ENCODE measurements at regions not wholly inside any gene's neighbourhood (a gene's known extent, or its start where the extent isn't known, plus 50 kb on each side); places are given as distances from the start of the nearest gene placed in this dataset.
"Not testable (repeated sequence)": the region's sequence is repeated elsewhere in the genome, so short reads cannot be mapped to it uniquely, and the experiment has no call there.

- no peaks in the 10 kb centered on the region for H3K27me3 ChIP-seq
- TF ChIP-seq CTCF (IDR thresholded peaks at IDR 0.05), result no peak
- DNase-seq (ENCODE audit: low spot score), result no peak
Observed at GRCh38 chr2:31644551-31644950, 63.8 kb upstream of the SRD5A2 start.

GRCh38 chr2:31642707-31643106 is 62.0 kb upstream of the SRD5A2 start:
- no peak for TF ChIP-seq CTCF (IDR thresholded peaks at IDR 0.05)

More at GRCh38 chr2:31644551-31644950, 63.8 kb upstream of the SRD5A2 start:
- Histone ChIP-seq H3K36me3 (no peaks in the 10 kb centered on the region), H3K9me3 (no peaks in the 10 kb centered on the region), H3K27ac (no peak overlapping the region), H3K4me3 (no peak overlapping the region), H3K4me1 (no peaks in the 10 kb centered on the region)

GRCh38 chr2:31632201-31632600 is 51.5 kb upstream of the SRD5A2 start:
- not testable (repeated sequence) for H3K36me3 ChIP-seq; H3K9me3 ChIP-seq; H3K4me3 ChIP-seq; DNase-seq (ENCODE audit: low spot score); H3K4me1 ChIP-seq; H3K27ac ChIP-seq; H3K27me3 ChIP-seq

More at GRCh38 chr2:31642707-31643106, 62.0 kb upstream of the SRD5A2 start:
- Histone ChIP-seq H3K27me3 (no peaks in the 10 kb centered on the region), H3K4me1 (no peaks in the 10 kb centered on the region), H3K36me3 (no peaks in the 10 kb centered on the region), H3K4me3 (no peak overlapping the region), H3K9me3 (no peaks in the 10 kb centered on the region), H3K27ac (no peak overlapping the region)
- DNase-seq (ENCODE audit: low spot score), result no peak

All from right atrium auricular region (tissue), 2 donors.